ENCODE measurements at regions not wholly inside any gene's neighbourhood (a gene's known extent, or its start where the extent isn't known, plus 50 kb on each side); places are given as distances from the start of the nearest gene placed in this dataset.

- DNase-seq (ENCODE audit: low read depth) = no peak
Measured at GRCh38 chr11:10914050-10914449, 56.2 kb upstream of the ZBED5 start.

DNA sequence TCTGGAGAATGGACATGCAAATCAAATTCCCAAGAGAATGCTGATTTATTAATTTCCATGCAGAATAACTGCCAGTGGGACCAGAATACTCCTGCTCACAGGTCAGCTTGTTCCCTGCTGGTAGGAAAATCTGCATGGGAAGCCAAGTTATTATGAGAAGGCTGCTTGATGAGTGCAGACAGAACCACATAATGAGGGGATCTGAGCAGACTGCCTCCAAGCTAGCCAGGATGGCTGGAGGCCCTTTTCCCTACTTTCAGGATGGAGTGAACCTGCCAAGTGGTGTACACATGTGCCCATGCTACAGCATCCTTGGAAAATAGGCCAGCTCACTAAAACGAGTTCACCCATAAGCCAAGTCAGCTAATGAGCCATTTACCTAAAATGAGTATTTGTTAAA lies 55.2 kb upstream of the ZBED5 start:
- H3K4me3 ChIP-seq (ENCODE audit: low read depth, low read length) = no peak overlapping the region
- TF ChIP-seq CTCF (IDR thresholded peaks at IDR 0.05; ENCODE audit: low read depth, low read length, missing control alignments) = no peak
- DNase-seq (ENCODE audit: low read depth) = no peak

More at GRCh38 chr11:10914050-10914449, 56.2 kb upstream of the ZBED5 start:
- TF ChIP-seq CTCF (IDR thresholded peaks at IDR 0.05; ENCODE audit: low read depth, low read length, missing control alignments) = no peak
- H3K4me3 ChIP-seq (ENCODE audit: low read depth, low read length) = no peak overlapping the region

DNA sequence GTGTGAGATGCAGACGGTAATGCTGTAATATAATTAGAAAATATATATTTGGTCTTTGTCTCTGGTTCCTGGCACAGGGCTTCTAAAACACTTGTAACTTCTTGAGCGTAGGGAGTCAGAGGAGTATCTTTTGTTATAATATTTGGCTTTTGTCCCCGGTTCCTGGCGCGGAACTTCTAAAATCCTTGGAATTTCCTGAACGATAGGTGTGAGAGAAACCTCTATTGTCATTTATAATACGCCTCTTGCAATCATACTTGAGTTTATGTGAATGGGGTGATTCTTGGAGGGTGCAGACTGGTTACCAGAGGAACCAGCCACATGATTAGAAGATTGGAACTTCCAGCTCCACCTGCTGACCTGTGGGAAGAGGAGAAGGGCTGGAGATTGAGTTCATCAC lies 54.1 kb upstream of the ZBED5 start:
- H3K4me3 ChIP-seq (ENCODE audit: low read depth, low read length) = no peak overlapping the region
- DNase-seq (ENCODE audit: low read depth) = no peak
- TF ChIP-seq CTCF (IDR thresholded peaks at IDR 0.05; ENCODE audit: low read depth, low read length, missing control alignments) = no peak

DNA sequence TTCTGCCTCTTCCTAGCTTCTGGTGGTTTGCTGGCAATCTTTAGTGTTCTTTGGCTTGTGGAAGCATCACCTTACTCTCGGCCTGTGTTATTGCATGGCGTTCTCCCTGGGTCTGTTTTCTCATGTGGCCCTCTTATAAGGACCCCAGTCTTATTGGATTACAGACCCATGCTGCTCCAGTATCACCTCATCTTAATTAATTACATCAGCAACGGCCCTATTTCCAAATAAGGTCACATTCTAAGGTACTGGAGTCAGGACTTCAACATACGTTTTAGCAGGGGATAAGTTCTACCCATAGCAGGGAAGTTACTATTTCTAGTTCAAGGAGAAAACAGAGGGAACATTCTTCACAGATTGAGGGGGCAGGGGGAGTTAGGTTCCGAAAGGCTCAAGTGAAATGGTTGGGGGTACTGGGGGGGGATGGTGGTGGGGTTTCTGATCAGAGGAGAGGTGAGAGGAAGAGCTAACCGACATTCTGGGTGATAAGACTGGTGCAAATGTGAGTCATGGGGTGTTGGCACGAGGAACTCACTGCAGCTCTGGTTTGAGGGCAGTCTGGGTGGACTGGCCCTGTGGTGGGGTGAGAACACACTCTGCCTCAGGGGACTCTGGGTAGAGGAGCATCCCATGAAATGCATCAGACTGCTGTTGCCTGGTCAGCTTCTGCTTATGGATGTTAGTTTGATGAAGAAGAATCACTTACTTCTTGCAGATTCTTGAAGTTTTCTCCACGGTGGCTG lies 51.5 kb upstream of the ZBED5 start:
- DNase-seq (ENCODE audit: low read depth) = no peak
- TF ChIP-seq CTCF (IDR thresholded peaks at IDR 0.05; ENCODE audit: low read depth, low read length, missing control alignments) = no peak
- H3K4me3 ChIP-seq (ENCODE audit: low read depth, low read length) = no peak overlapping the region

GRCh38 chr11:10908215-10908951 lies 50.5 kb upstream of the ZBED5 start:
- no peak for DNase-seq (ENCODE audit: low read depth)
- no peak for TF ChIP-seq CTCF (IDR thresholded peaks at IDR 0.05; ENCODE audit: low read depth, low read length, missing control alignments)
- no peak overlapping the region for H3K4me3 ChIP-seq (ENCODE audit: low read depth, low read length)

All from GM12864 (cell line).